ENCODE measurements at regions not wholly inside any gene's neighbourhood (a gene's known extent, or its start where the extent isn't known, plus 50 kb on each side); places are given as distances from the start of the nearest gene placed in this dataset.

- Mint-ChIP-seq H3K27me3 (ENCODE audit: low read depth in 3 of 3) (peaks cover 0 to 1% (median 0%) of the 10 kb centered on the region in 3 donors), H3K4me1 (peaks cover 5% of the 10 kb centered on the region), H3K27ac (no peak overlapping the region), H3K9me3 (peaks cover 0 to 11% (median 3%) of the 10 kb centered on the region in 7 donors), H3K36me3 (no peaks in the 10 kb centered on the region), H3K4me3 (no peak overlapping the region)
- Histone ChIP-seq H4K20me1 (ENCODE audit: insufficient read depth, low read length) (no peaks in the 10 kb centered on the region), H3K4me3 (replicated peaks in 1 of 3; ENCODE audit: low read depth in 2 of 3, low read length in 3 of 3) (no peak overlapping the region), H3K27ac (ENCODE audit: low read depth in 1 of 2, low read length in 2 of 2) (no peak overlapping the region), H3K9me3 (replicated peaks in 1 of 2; ENCODE audit: control insufficient read depth in 1 of 2, insufficient read depth in 1 of 2, low read length in 2 of 2) (no peaks in the 10 kb centered on the region), H3K4me2 (replicated peaks; ENCODE audit: extremely low read depth, low read length, poor library complexity, severe bottlenecking) (no peak overlapping the region), H3K79me2 (ENCODE audit: insufficient read depth, low read length) (no peaks in the 10 kb centered on the region), H3K9ac (ENCODE audit: insufficient read depth, low read length, poor library complexity, severe bottlenecking) (no peak overlapping the region), H3K27me3 (ENCODE audit: control insufficient read depth in 2 of 2, insufficient read depth in 2 of 2, low read length in 2 of 2) (no peaks in the 10 kb centered on the region), H3K36me3 (replicated peaks in 1 of 2; ENCODE audit: control insufficient read depth in 1 of 2, insufficient read depth in 2 of 2, low read length in 2 of 2) (no peaks in the 10 kb centered on the region), H2AFZ (ENCODE audit: insufficient read depth, low read depth, low read length, poor library complexity, severe bottlenecking) (no peak overlapping the region), H3K4me1 (ENCODE audit: control insufficient read depth in 1 of 2, insufficient read depth in 2 of 2, low read length in 2 of 2) (no peaks in the 10 kb centered on the region)
- intact Hi-C loops (cut with micrococcal nuclease): no loop called here
- no peak for TF ChIP-seq CTCF (IDR thresholded peaks at IDR 0.05)
- DNase-seq: no peak
- WGBS (ENCODE audit: insufficient coverage): no CpG with 5 or more reads among the region's 2 CpGs
Measured at GRCh38 chr15:49748791-49749190, 127.9 kb downstream of the DTWD1 start.

- H3K9me3 Mint-ChIP-seq: peaks cover 0 to 11% (median 3%) of the 10 kb centered on the region in 7 donors
- intact Hi-C loops (cut with micrococcal nuclease): no loop called here
Measured at GRCh38 chr15:49750553-49750952, 129.7 kb downstream of the DTWD1 start.

More at GRCh38 chr15:49750553-49750952, 129.7 kb downstream of the DTWD1 start:
- Histone ChIP-seq H4K20me1 (ENCODE audit: insufficient read depth, low read length) (no peaks in the 10 kb centered on the region), H3K9me3 (replicated peaks in 1 of 2; ENCODE audit: control insufficient read depth in 1 of 2, insufficient read depth in 1 of 2, low read length in 2 of 2) (no peaks in the 10 kb centered on the region), H3K4me1 (ENCODE audit: control insufficient read depth in 1 of 2, insufficient read depth in 2 of 2, low read length in 2 of 2) (no peaks in the 10 kb centered on the region), H3K4me2 (replicated peaks; ENCODE audit: extremely low read depth, low read length, poor library complexity, severe bottlenecking) (no peak overlapping the region), H3K27ac (ENCODE audit: low read depth in 1 of 2, low read length in 2 of 2) (no peak overlapping the region), H3K9ac (ENCODE audit: insufficient read depth, low read length, poor library complexity, severe bottlenecking) (no peak overlapping the region), H3K27me3 (ENCODE audit: control insufficient read depth in 2 of 2, insufficient read depth in 2 of 2, low read length in 2 of 2) (no peaks in the 10 kb centered on the region), H3K36me3 (replicated peaks in 1 of 2; ENCODE audit: control insufficient read depth in 1 of 2, insufficient read depth in 2 of 2, low read length in 2 of 2) (no peaks in the 10 kb centered on the region), H2AFZ (ENCODE audit: insufficient read depth, low read depth, low read length, poor library complexity, severe bottlenecking) (no peak overlapping the region), H3K79me2 (ENCODE audit: insufficient read depth, low read length) (no peaks in the 10 kb centered on the region), H3K4me3 (replicated peaks in 1 of 3; ENCODE audit: low read depth in 2 of 3, low read length in 3 of 3) (no peak overlapping the region)
- H3K27ac Mint-ChIP-seq: no peak overlapping the region
- H3K36me3 Mint-ChIP-seq: no peaks in the 10 kb centered on the region
- no peak for DNase-seq
- TF ChIP-seq CTCF (IDR thresholded peaks at IDR 0.05): no peak
- H3K4me3 Mint-ChIP-seq: no peak overlapping the region
- H3K4me1 Mint-ChIP-seq: peaks cover 7% of the 10 kb centered on the region
- H3K27me3 Mint-ChIP-seq (ENCODE audit: low read depth in 3 of 3): peaks cover 0 to 1% (median 0%) of the 10 kb centered on the region in 3 donors

Data from CD14-positive monocyte (primary cell).